ENCODE measurements at regions not wholly inside any gene's neighbourhood (a gene's known extent, or its start where the extent isn't known, plus 50 kb on each side); places are given as distances from the start of the nearest gene placed in this dataset.

DNA sequence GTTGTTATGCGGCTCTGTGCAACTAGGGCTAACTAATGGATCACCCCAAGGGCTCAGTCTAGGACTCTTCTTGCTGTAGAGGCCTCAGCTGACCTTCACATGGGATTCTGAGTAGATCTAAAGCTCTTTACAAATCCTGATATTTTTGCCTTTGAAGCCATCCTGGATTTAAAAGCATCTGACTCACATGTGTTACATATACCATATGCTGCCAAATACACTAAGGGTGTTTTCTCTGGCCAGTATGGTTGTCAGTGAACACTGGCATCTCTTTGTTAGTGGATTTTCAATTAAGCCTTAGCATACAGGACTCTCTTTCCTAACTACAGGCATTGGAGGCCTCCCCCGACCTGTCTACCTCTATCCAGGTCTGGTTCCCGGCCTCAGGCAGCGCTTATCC lies 992.8 kb upstream of the FANCL start:
- Histone ChIP-seq H3K9ac (ENCODE audit: control insufficient read depth, insufficient read depth, low read length) (no peak overlapping the region), H3K27ac (ENCODE audit: control insufficient read depth, insufficient read depth) (no peak overlapping the region), H3K36me3 (ENCODE audit: control insufficient read depth in 2 of 2, insufficient read depth in 2 of 2, low read length in 1 of 2) (no peaks in the 10 kb centered on the region), H4K20me1 (ENCODE audit: control insufficient read depth, insufficient read depth) (no peaks in the 10 kb centered on the region), H3K4me2 (ENCODE audit: control insufficient read depth, insufficient read depth) (no peak overlapping the region), H3K4me3 (no peak overlapping the region), H2AFZ (ENCODE audit: control insufficient read depth, low read depth, low read length) (no peak overlapping the region), H3K9me3 (replicated peaks; ENCODE audit: control insufficient read depth, insufficient read depth, low read length) (no peaks in the 10 kb centered on the region), H3K4me1 (ENCODE audit: control insufficient read depth, insufficient read depth, low read length) (no peaks in the 10 kb centered on the region), H3K79me2 (ENCODE audit: control insufficient read depth, insufficient read depth, low read length) (no peaks in the 10 kb centered on the region), H3K27me3 (replicated peaks in 1 of 2; ENCODE audit: control insufficient read depth in 2 of 2, insufficient read depth in 2 of 2, low read length in 1 of 2) (no peaks in the 10 kb centered on the region)
- ChIA-PET CTCF (no interaction called here), SMC1A (ENCODE audit: uncharacterized antibody, unreplicated experiment) (interaction anchor here (0.7 kb wide), 1 partner anchor 17 kb away, joined by 3 read pairs; no protein-coding TSS in a partner anchor), RAD21 (ENCODE audit: unreplicated experiment) (interaction anchor here (1.4 kb wide), 1 partner anchor 10 kb away, joined by 4 read pairs; no protein-coding TSS in a partner anchor), POLR2A (no interaction called here)
- in situ Hi-C loops (cut with MboI) (no loop called here), intact Hi-C loops (cut with micrococcal nuclease; ENCODE audit: unreplicated experiment) (no loop called here)
- ATAC-seq, result no peak
- DNase-seq (ENCODE audit: low read depth, low spot score), result no peak
- 7% methylated on average over 4 of the region's 4 CpGs for WGBS (ENCODE audit: insufficient coverage, insufficient replicate concordance, low lambda C conversion rate, missing lambda C conversion rate)
- FAIRE-seq, result no peak
- BruUV-seq (replicated peaks), result no TSS peak
- TF ChIP-seq FOXK2 (IDR thresholded peaks at IDR 0.05) (no peak), WRNIP1 (IDR thresholded peaks at IDR 0.05; ENCODE audit: borderline replicate concordance, low read depth, low read length) (no peak), ZSCAN29 (IDR thresholded peaks at IDR 0.05) (no peak), RAD51 (IDR thresholded peaks at IDR 0.05) (no peak), CBX5 (IDR thresholded peaks at IDR 0.05; ENCODE audit: low read depth) (no peak), POLR2AphosphoS5 (IDR thresholded peaks at IDR 0.05; ENCODE audit: low read length) (no peak)
- TF ChIP-seq, protein P1, sequence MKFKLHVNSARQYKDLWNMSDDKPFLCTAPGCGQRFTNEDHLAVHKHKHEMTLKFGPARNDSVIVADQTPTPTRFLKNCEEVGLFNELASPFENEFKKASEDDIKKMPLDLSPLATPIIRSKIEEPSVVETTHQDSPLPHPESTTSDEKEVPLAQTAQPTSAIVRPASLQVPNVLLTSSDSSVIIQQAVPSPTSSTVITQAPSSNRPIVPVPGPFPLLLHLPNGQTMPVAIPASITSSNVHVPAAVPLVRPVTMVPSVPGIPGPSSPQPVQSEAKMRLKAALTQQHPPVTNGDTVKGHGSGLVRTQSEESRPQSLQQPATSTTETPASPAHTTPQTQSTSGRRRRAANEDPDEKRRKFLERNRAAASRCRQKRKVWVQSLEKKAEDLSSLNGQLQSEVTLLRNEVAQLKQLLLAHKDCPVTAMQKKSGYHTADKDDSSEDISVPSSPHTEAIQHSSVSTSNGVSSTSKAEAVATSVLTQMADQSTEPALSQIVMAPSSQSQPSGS (IDR thresholded peaks at IDR 0.05; ENCODE audit: low read length), result no peak

DNA sequence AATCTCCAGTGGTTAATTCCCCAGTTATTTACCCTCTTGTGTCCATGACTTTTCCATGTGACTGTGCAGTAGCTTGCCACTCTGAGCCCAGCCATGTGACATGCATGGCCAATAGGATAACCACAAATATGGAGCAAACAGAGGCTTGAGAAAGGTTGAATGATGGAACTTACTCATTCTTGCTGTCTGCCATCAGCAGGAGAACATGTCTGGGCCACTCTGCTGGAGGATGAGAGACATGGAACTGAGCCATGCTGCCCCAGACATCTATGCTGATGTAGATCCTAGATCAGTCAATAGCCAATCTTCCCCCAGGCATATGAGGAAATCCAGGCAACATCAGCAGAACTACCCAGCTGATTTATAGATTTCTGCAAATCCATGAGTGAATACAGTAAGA lies 992.3 kb upstream of the FANCL start:
- in situ Hi-C loops (cut with MboI), result no loop called here
- Histone ChIP-seq H3K4me2 (ENCODE audit: control insufficient read depth, insufficient read depth) (no peak overlapping the region), H3K4me1 (ENCODE audit: control insufficient read depth, insufficient read depth, low read length) (no peaks in the 10 kb centered on the region), H3K36me3 (ENCODE audit: control insufficient read depth in 2 of 2, insufficient read depth in 2 of 2, low read length in 1 of 2) (no peaks in the 10 kb centered on the region), H3K27ac (ENCODE audit: control insufficient read depth, insufficient read depth) (no peak overlapping the region), H3K9ac (ENCODE audit: control insufficient read depth, insufficient read depth, low read length) (no peak overlapping the region), H3K27me3 (replicated peaks in 1 of 2; ENCODE audit: control insufficient read depth in 2 of 2, insufficient read depth in 2 of 2, low read length in 1 of 2) (no peaks in the 10 kb centered on the region), H3K4me3 (no peak overlapping the region), H3K79me2 (ENCODE audit: control insufficient read depth, insufficient read depth, low read length) (no peaks in the 10 kb centered on the region), H4K20me1 (ENCODE audit: control insufficient read depth, insufficient read depth) (no peaks in the 10 kb centered on the region), H3K9me3 (replicated peaks; ENCODE audit: control insufficient read depth, insufficient read depth, low read length) (no peaks in the 10 kb centered on the region), H2AFZ (ENCODE audit: control insufficient read depth, low read depth, low read length) (no peak overlapping the region)
- TF ChIP-seq SPI1 (IDR thresholded peaks at IDR 0.05; ENCODE audit: borderline replicate concordance, insufficient read depth, low read depth, low read length), result no peak
- TF ChIP-seq, protein P2, sequence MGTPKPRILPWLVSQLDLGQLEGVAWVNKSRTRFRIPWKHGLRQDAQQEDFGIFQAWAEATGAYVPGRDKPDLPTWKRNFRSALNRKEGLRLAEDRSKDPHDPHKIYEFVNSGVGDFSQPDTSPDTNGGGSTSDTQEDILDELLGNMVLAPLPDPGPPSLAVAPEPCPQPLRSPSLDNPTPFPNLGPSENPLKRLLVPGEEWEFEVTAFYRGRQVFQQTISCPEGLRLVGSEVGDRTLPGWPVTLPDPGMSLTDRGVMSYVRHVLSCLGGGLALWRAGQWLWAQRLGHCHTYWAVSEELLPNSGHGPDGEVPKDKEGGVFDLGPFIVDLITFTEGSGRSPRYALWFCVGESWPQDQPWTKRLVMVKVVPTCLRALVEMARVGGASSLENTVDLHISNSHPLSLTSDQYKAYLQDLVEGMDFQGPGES (IDR thresholded peaks at IDR 0.05), result no peak
- TF ChIP-seq EP300 (IDR thresholded peaks at IDR 0.05; ENCODE audit: borderline replicate concordance in 1 of 2, control insufficient read depth in 1 of 2, low read depth in 2 of 2, low read length in 2 of 2), result no peak
- no peak for TF ChIP-seq GABPA (IDR thresholded peaks at IDR 0.05; ENCODE audit: low read depth)
- no peak for TF ChIP-seq NR2C1 (IDR thresholded peaks at IDR 0.05)
- TF ChIP-seq IRF4 (IDR thresholded peaks at IDR 0.05; ENCODE audit: low read depth, low read length), result no peak
- no peak for TF ChIP-seq EGR1 (IDR thresholded peaks at IDR 0.05; ENCODE audit: borderline replicate concordance in 1 of 2, low read depth in 2 of 2, low read length in 2 of 2)
- ATAC-seq (no peak), DNase-seq (ENCODE audit: low read depth, low spot score) (no peak), FAIRE-seq (no peak)
- ChIA-PET CTCF (interaction anchor here (0.7 kb wide), 1 partner anchor 38 kb away, joined by 3 read pairs; no protein-coding TSS in a partner anchor), SMC1A (ENCODE audit: uncharacterized antibody, unreplicated experiment) (interaction anchor here (0.6 to 0.7 kb wide), 2 partner anchors 16 to 17 kb away, joined by 3 read pairs; no protein-coding TSS in a partner anchor), RAD21 (ENCODE audit: unreplicated experiment) (interaction anchor here (1.4 kb wide), 1 partner anchor 10 kb away, joined by 4 read pairs; no protein-coding TSS in a partner anchor), POLR2A (no interaction called here)
- intact Hi-C loops (cut with micrococcal nuclease; ENCODE audit: unreplicated experiment), result no loop called here
- BruUV-seq (replicated peaks), result no TSS peak

All from GM12878 (cell line).